Ishikawa (cell line): ENCODE measurements at regions not wholly inside any gene's neighbourhood (a gene's known extent, or its start where the extent isn't known, plus 50 kb on each side); places are given as distances from the start of the nearest gene placed in this dataset.

Experiments used
- CEBPB ChIP-seq: IDR thresholded peaks from 2 replicates; pipeline ENCODE4 v1.6.1; 2012
- CREB1 ChIP-seq: IDR thresholded peaks from 2 replicates; pipeline ENCODE4 v1.6.1; 2012; ENCODE audit warnings: low read depth
- EGR1 ChIP-seq: IDR thresholded peaks from 2 replicates; pipeline ENCODE4 v1.6.1; 2012
- EP300 ChIP-seq: IDR thresholded peaks from 2 replicates; pipeline ENCODE4 v1.6.1; 2012; ENCODE audit warnings: borderline replicate concordance
- FOXM1 ChIP-seq: IDR thresholded peaks from 2 replicates; pipeline ENCODE4 v1.6.1; 2012; ENCODE audit warnings: low read depth, borderline replicate concordance
- MAX ChIP-seq: IDR thresholded peaks from 2 replicates; pipeline ENCODE4 v1.6.1; 2012
- NFIC ChIP-seq: IDR thresholded peaks from 2 replicates; pipeline ENCODE4 v1.6.1; 2012
- RAD21 ChIP-seq: IDR thresholded peaks from 2 replicates; pipeline ENCODE4 v1.6.1; 2012; ENCODE audit warnings: low read depth
- REST ChIP-seq: IDR thresholded peaks from 2 replicates; pipeline ENCODE4 v1.6.1; 2012; ENCODE audit warnings: low read depth, mild to moderate bottlenecking
- TAF1 ChIP-seq: IDR thresholded peaks from 2 replicates; pipeline ENCODE4 v1.6.1; 2012; ENCODE audit warnings: low read depth, mild to moderate bottlenecking
- TCF12 ChIP-seq: IDR thresholded peaks from 2 replicates; pipeline ENCODE4 v1.6.1; 2012; ENCODE audit warnings: low read depth
- TEAD4 ChIP-seq: IDR thresholded peaks from 2 replicates; pipeline ENCODE4 v1.6.1; 2012
- YY1 ChIP-seq: IDR thresholded peaks from 2 replicates; pipeline ENCODE4 v1.6.1; 2012; ENCODE audit warnings: low read depth
- ZBTB7A ChIP-seq: IDR thresholded peaks from 2 replicates; pipeline ENCODE4 v1.6.1; 2012; ENCODE audit warnings: low read depth
- TF ChIP-seq, protein P1 (sequence below): IDR thresholded peaks from 2 replicates; pipeline ENCODE4 v1.6.1; 2012

DNA sequence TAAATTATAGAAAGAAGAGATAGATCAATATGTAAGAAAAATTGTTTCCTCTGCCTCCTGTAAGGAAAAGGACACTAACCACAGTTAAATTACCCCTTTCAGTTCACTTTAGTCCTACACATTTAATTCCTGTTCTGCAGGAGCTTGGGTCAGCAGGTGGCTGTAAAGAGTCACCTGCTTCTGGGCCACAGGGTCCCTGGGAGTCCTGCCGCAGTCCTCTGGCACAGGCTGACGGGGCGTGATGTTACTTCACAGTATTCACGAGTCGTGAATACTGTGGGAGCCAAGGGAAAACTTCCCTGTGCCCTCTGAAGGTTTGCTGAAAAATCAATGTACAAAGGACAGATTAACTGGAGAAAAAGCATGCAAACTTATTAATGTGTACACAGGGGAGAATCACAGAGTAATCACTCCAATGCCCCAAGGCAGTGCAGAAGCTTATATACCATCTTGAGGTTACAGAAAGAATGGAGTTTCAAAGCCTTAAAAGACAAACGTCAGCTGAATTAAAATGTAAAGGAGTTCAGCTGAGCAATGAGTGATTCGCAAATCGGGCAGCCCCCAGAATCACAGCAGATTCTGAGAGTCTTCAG is 125.8 kb upstream of the TMTC4 start:
- no peak for TF ChIP-seq EGR1
- TF ChIP-seq TCF12, result no peak
- TF ChIP-seq MAX, result no peak
- no peak for TF ChIP-seq TEAD4
- TF ChIP-seq, protein P1, sequence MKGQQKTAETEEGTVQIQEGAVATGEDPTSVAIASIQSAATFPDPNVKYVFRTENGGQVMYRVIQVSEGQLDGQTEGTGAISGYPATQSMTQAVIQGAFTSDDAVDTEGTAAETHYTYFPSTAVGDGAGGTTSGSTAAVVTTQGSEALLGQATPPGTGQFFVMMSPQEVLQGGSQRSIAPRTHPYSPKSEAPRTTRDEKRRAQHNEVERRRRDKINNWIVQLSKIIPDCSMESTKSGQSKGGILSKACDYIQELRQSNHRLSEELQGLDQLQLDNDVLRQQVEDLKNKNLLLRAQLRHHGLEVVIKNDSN, result no peak
- no peak for TF ChIP-seq REST
- no peak for TF ChIP-seq RAD21
- no peak for TF ChIP-seq ZBTB7A
- TF ChIP-seq EP300, result no peak
- no peak for TF ChIP-seq CEBPB
- no peak for TF ChIP-seq NFIC
- no peak for TF ChIP-seq FOXM1
- no peak for TF ChIP-seq TAF1
- TF ChIP-seq YY1, result no peak

DNA sequence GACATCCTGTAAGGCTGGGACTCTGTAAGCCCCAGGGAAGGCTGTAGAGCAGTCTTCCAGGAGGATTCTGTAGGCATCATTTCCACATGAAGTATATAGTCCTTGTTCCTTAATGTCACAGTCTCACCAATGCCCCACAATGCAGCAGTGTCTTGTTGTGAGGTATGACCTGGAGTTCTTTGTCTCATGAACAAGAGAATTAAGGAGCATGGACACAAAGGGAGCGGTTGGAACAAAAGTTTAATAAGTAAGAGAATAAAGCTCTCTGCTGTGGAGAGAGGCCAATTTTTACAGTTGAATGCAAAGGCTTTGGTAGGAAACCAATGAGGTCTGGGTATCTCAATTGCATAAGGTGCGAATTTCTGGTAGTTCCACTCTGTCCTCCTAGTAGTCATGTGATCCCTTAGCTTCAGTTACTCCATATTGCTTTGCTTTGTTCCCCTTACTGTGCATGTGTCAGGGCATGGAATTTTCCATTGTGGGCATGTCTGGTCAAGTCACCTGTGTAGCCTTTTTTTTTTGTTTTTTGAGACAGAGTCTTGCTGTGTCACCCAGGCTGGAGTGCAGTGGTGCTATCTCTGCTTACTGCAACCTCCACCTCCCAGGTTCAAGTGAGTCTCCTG is 124.3 kb upstream of the TMTC4 start:
- TF ChIP-seq TAF1, result no peak

GRCh38 chr13:100797921-100798320 is 123.3 kb upstream of the TMTC4 start:
- no peak for TF ChIP-seq RAD21
- no peak for TF ChIP-seq NFIC
- no peak for TF ChIP-seq MAX
- no peak for TF ChIP-seq FOXM1
- no peak for TF ChIP-seq EP300
- no peak for TF ChIP-seq TEAD4
- no peak for TF ChIP-seq TAF1
- TF ChIP-seq YY1, result no peak
- no peak for TF ChIP-seq EGR1
- no peak for TF ChIP-seq REST
- TF ChIP-seq CEBPB, result no peak
- TF ChIP-seq TCF12, result no peak
- no peak for TF ChIP-seq ZBTB7A
- TF ChIP-seq, protein P1, result no peak
- no peak for TF ChIP-seq CREB1

GRCh38 chr13:100796463-100796862 is 121.9 kb upstream of the TMTC4 start:
- TF ChIP-seq EGR1 (no peak), CEBPB (no peak), RAD21 (no peak), YY1 (no peak), EP300 (no peak), TCF12 (no peak), ZBTB7A (no peak), NFIC (no peak), CREB1 (no peak), FOXM1 (no peak), TAF1 (no peak), MAX (no peak), TEAD4 (no peak)
- TF ChIP-seq, protein P1, result no peak

DNA sequence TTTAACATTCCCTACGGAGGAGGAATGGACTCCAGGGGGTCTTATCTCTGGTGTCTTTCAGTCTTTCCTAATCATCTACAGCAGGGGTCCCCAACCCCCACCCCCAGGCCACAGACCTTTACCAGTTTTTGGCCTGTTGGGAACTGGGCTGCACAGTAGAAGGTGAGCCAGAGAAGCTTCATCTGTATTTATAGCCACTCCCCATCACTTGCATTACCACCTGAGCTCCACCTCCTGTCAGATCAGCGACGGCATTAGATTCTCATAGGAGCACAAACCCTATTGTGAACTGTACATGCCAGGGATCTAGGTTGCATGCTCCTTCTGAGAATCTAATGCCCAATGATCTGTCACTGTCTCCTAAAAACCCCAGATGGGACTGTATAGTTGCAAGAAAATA is 120.0 kb upstream of the TMTC4 start:
- no peak for TF ChIP-seq EGR1
- no peak for TF ChIP-seq TEAD4
- no peak for TF ChIP-seq MAX
- TF ChIP-seq REST, result no peak
- TF ChIP-seq TAF1, result no peak
- TF ChIP-seq RAD21, result no peak
- TF ChIP-seq NFIC, result no peak
- TF ChIP-seq CREB1, result no peak
- no peak for TF ChIP-seq ZBTB7A
- TF ChIP-seq CEBPB, result no peak
- TF ChIP-seq EP300, result no peak
- TF ChIP-seq, protein P1, result no peak
- no peak for TF ChIP-seq FOXM1
- TF ChIP-seq YY1, result no peak
- no peak for TF ChIP-seq TCF12
